ENCODE measurements at regions not wholly inside any gene's neighbourhood (a gene's known extent, or its start where the extent isn't known, plus 50 kb on each side); places are given as distances from the start of the nearest gene placed in this dataset.
"Not testable (repeated sequence)": the region's sequence is repeated elsewhere in the genome, so short reads cannot be mapped to it uniquely, and the experiment has no call there.

GRCh38 chr5:71771191-71771590 is 52.1 kb downstream of the CARTPT start:
- DNase-seq, result no peak

- peak; percentile 34 for DNase-seq
These were observed 59.7 kb downstream of the CARTPT start for GRCh38 chr5:71778678-71779276.

GRCh38 chr5:71780597-71780996 is 61.5 kb downstream of the CARTPT start:
- no peak for DNase-seq

GRCh38 chr5:71782393-71782770 is 63.3 kb downstream of the CARTPT start:
- DNase-seq, result no peak

- DNase-seq, result peak; percentile 67
These were observed 64.0 kb downstream of the CARTPT start for GRCh38 chr5:71782771-71783770.

GRCh38 chr5:71783891-71784290 is 64.8 kb downstream of the CARTPT start:
- DNase-seq, result no peak

GRCh38 chr5:71786337-71787055 is 67.4 kb downstream of the CARTPT start:
- DNase-seq, result no peak

GRCh38 chr5:71788794-71789193 is 69.7 kb downstream of the CARTPT start:
- DNase-seq, result no peak

- no peak for DNase-seq
These were observed 70.7 kb downstream of the CARTPT start for GRCh38 chr5:71789746-71790145.

- DNase-seq, result peak; percentile 5
These were observed 71.4 kb downstream of the CARTPT start for GRCh38 chr5:71790433-71790832.

- DNase-seq, result not testable (repeated sequence)
These were observed 73.0 kb downstream of the CARTPT start for GRCh38 chr5:71792041-71792440.

- no peak for DNase-seq
These were observed 75.1 kb downstream of the CARTPT start for GRCh38 chr5:71794061-71794695.

- DNase-seq, result no peak
These were observed 83.6 kb downstream of the CARTPT start for GRCh38 chr5:71802673-71803072.

GRCh38 chr5:71806711-71807110 is 87.6 kb downstream of the CARTPT start:
- DNase-seq, result no peak

GRCh38 chr5:71807909-71808308 is 88.8 kb downstream of the CARTPT start:
- DNase-seq, result no peak

GRCh38 chr5:71809446-71809845 is 90.4 kb downstream of the CARTPT start:
- no peak for DNase-seq

GRCh38 chr5:71810023-71810422 is 90.9 kb downstream of the CARTPT start:
- DNase-seq, result no peak

- no peak for DNase-seq
These were observed 91.6 kb downstream of the CARTPT start for GRCh38 chr5:71810471-71811195.

GRCh38 chr5:71811779-71812178 is 92.7 kb downstream of the CARTPT start:
- no peak for DNase-seq

GRCh38 chr5:71816307-71816706 is 97.2 kb downstream of the CARTPT start:
- no peak for DNase-seq

GRCh38 chr5:71817891-71818290 is 98.8 kb downstream of the CARTPT start:
- no peak for DNase-seq

- no peak for DNase-seq
These were observed 102.0 kb downstream of the CARTPT start for GRCh38 chr5:71821029-71821428.
